ENCODE measurements at regions not wholly inside any gene's neighbourhood (a gene's known extent, or its start where the extent isn't known, plus 50 kb on each side); places are given as distances from the start of the nearest gene placed in this dataset.

- Mint-ChIP-seq H3K4me1 (peaks cover 4% of the 10 kb centered on the region), H3K27ac (no peak overlapping the region), H3K36me3 (ENCODE audit: low read depth) (no peaks in the 10 kb centered on the region), H3K27me3 (ENCODE audit: insufficient read depth) (no peaks in the 10 kb centered on the region), H3K9me3 (no peaks in the 10 kb centered on the region), H3K4me3 (no peak overlapping the region)
- Histone ChIP-seq H3K4me1 (ENCODE audit: control insufficient read depth, insufficient read depth, low read length) (no peaks in the 10 kb centered on the region), H3K27ac (ENCODE audit: low read depth, low read length) (no peak overlapping the region), H3K36me3 (ENCODE audit: control insufficient read depth, insufficient read depth, low read length) (no peaks in the 10 kb centered on the region), H3K9me3 (ENCODE audit: control insufficient read depth, low read length) (no peaks in the 10 kb centered on the region), H3K27me3 (ENCODE audit: control insufficient read depth, insufficient read depth, low read length, poor library complexity, severe bottlenecking) (no peaks in the 10 kb centered on the region), H3K4me3 (ENCODE audit: low read length) (no peak overlapping the region), H3K9ac (ENCODE audit: extremely low read depth, low read length, poor library complexity, severe bottlenecking) (no peak overlapping the region)
- TF ChIP-seq CTCF (conservative IDR thresholded peaks at IDR 0.05): no peak
- peak; percentile 59 for DNase-seq
- 52 to 68% methylated on average over 2 to 3 of the region's 3 CpGs for WGBS, 2 experiments (ENCODE audit: insufficient coverage in 1 of 2, insufficient read length in 1 of 2)
These were observed 379.6 kb downstream of the OTUD1 start for GRCh38 chr10:23818484-23818883.

- DNase-seq: no peak
- Histone ChIP-seq H3K4me3 (ENCODE audit: low read length) (no peak overlapping the region), H3K4me1 (ENCODE audit: control insufficient read depth, insufficient read depth, low read length) (no peaks in the 10 kb centered on the region), H3K27ac (ENCODE audit: low read depth, low read length) (no peak overlapping the region), H3K27me3 (ENCODE audit: control insufficient read depth, insufficient read depth, low read length, poor library complexity, severe bottlenecking) (no peaks in the 10 kb centered on the region), H3K36me3 (ENCODE audit: control insufficient read depth, insufficient read depth, low read length) (no peaks in the 10 kb centered on the region), H3K9ac (ENCODE audit: extremely low read depth, low read length, poor library complexity, severe bottlenecking) (no peak overlapping the region), H3K9me3 (ENCODE audit: control insufficient read depth, low read length) (no peaks in the 10 kb centered on the region)
- no peaks in the 10 kb centered on the region for H3K36me3 Mint-ChIP-seq (ENCODE audit: low read depth)
- H3K27ac Mint-ChIP-seq: no peak overlapping the region
- WGBS, 2 experiments (ENCODE audit: insufficient coverage in 1 of 2, insufficient read length in 1 of 2): 70 to 90% methylated on average over 2 to 3 of the region's 3 CpGs
- peaks cover 4% of the 10 kb centered on the region for H3K4me1 Mint-ChIP-seq
- no peak for TF ChIP-seq CTCF (conservative IDR thresholded peaks at IDR 0.05)
- H3K9me3 Mint-ChIP-seq: no peaks in the 10 kb centered on the region
- H3K27me3 Mint-ChIP-seq (ENCODE audit: insufficient read depth): no peaks in the 10 kb centered on the region
- no peak overlapping the region for H3K4me3 Mint-ChIP-seq
These were observed 381.9 kb downstream of the OTUD1 start for GRCh38 chr10:23820792-23821191.

- no peaks in the 10 kb centered on the region for H3K36me3 ChIP-seq (ENCODE audit: control insufficient read depth, insufficient read depth, low read length)
- Mint-ChIP-seq H3K4me1 (no peaks in the 10 kb centered on the region), H3K9me3 (no peaks in the 10 kb centered on the region), H3K4me3 (no peak overlapping the region), H3K27me3 (ENCODE audit: insufficient read depth) (no peaks in the 10 kb centered on the region), H3K36me3 (ENCODE audit: low read depth) (no peaks in the 10 kb centered on the region), H3K27ac (no peak overlapping the region)
- no peak overlapping the region for H3K4me3 ChIP-seq (ENCODE audit: low read length)
- no peak overlapping the region for H3K9ac ChIP-seq (ENCODE audit: extremely low read depth, low read length, poor library complexity, severe bottlenecking)
- no peak overlapping the region for H3K27ac ChIP-seq (ENCODE audit: low read depth, low read length)
- no peak for TF ChIP-seq CTCF (conservative IDR thresholded peaks at IDR 0.05)
- DNase-seq: no peak
- no peaks in the 10 kb centered on the region for H3K27me3 ChIP-seq (ENCODE audit: control insufficient read depth, insufficient read depth, low read length, poor library complexity, severe bottlenecking)
- no peaks in the 10 kb centered on the region for H3K9me3 ChIP-seq (ENCODE audit: control insufficient read depth, low read length)
- H3K4me1 ChIP-seq (ENCODE audit: control insufficient read depth, insufficient read depth, low read length): no peaks in the 10 kb centered on the region
- 90 to 100% methylated on average over 2 to 4 of the region's 4 CpGs for WGBS, 2 experiments (ENCODE audit: insufficient coverage in 1 of 2, insufficient read length in 1 of 2)
These were observed 384.1 kb upstream of the KIAA1217 start for GRCh38 chr10:23824822-23825221.

Measured in endodermal cell (in vitro differentiated cells).